Heart left ventricle (tissue), 16 donors: ENCODE measurements at regions not wholly inside any gene's neighbourhood (a gene's known extent, or its start where the extent isn't known, plus 50 kb on each side); places are given as distances from the start of the nearest gene placed in this dataset.
"Not testable (repeated sequence)": the region's sequence is repeated elsewhere in the genome, so short reads cannot be mapped to it uniquely, and the experiment has no call there.

Experiments
- ATAC-seq, 4 donors: fragments of 200-7000 bp; cut with Tn5 transposase; one replicate each; pipeline ENCODE4 v1.9.1; 2020 to 2022; ENCODE audit warnings: moderate library complexity in 4 of 4, mild to moderate bottlenecking in 3 of 4, moderate number of reproducible peaks in 1 of 4
- DNase-seq, 5 donors: peaks; one replicate each; pipeline ENCODE4 v3.0.0-alpha.2; 2020
- H3K27ac ChIP-seq, 12 donors: fragments of 200-600 bp; sonication (generic) in 4 of 12; one replicate each; pipeline versions ENCODE4 v1.5.0 to v1.8.0; 2016 to 2022; ENCODE audit warnings: mild to moderate bottlenecking in 2 of 12
- H3K27me3 ChIP-seq, 9 donors: fragments of 200-600 bp; sonication (generic) in 2 of 9; one replicate each; pipeline versions ENCODE4 v1.5.1 to v1.8.0; 2016 to 2022; ENCODE audit warnings: mild to moderate bottlenecking in 3 of 9
- H3K36me3 ChIP-seq, 9 donors: fragments of 200-600 bp; sonication (generic) in 2 of 9; one replicate each; pipeline versions ENCODE4 v1.5.0 to v1.8.0; 2018 to 2022; ENCODE audit warnings: mild to moderate bottlenecking in 2 of 9
- H3K4me1 ChIP-seq, 12 donors: fragments of 200-600 bp; sonication (generic) in 4 of 12; one replicate each; pipeline versions ENCODE4 v1.5.0 to v1.8.0; 2016 to 2022; ENCODE audit warnings: mild to moderate bottlenecking in 3 of 12
- H3K4me3 ChIP-seq, 12 donors: fragments of 200-600 bp; sonication (generic) in 4 of 12; one replicate each; pipeline versions ENCODE4 v1.5.0 to v1.8.0; 2017 to 2022; ENCODE audit warnings: mild to moderate bottlenecking in 9 of 12, moderate library complexity in 4 of 12
- H3K9me3 ChIP-seq, 12 donors: fragments of 200-600 bp; sonication (generic) in 4 of 12; one replicate each; pipeline versions ENCODE4 v1.5.0 to v1.8.0; 2016 to 2022; ENCODE audit warnings: mild to moderate bottlenecking in 1 of 12
- CTCF ChIP-seq, 12 donors: fragments of 200-600 bp; sonication (generic) in 4 of 12; IDR thresholded peaks; one replicate each; pipeline versions ENCODE4 v1.5.0 to v1.8.0; 2018 to 2022; ENCODE audit warnings: antibody characterized with exemption in 12 of 12, mild to moderate bottlenecking in 5 of 12
- POLR2A ChIP-seq, 2 donors: fragments of 450-650 bp; IDR thresholded peaks; one replicate each; pipeline ENCODE4 v1.6.1; 2017; ENCODE audit warnings: antibody characterized with exemption in 2 of 2, mild to moderate bottlenecking in 2 of 2, moderate library complexity in 2 of 2
- WGBS, 4 donors: extraction: QIAGEN DNeasy Blood & Tissue Kit in 2 of 4; methylation state at CpG; one replicate each; pipeline versions ENCODE4 v1.1.5 to v1.1.7; 2013 to 2018; 5-methylcytosine and 5-hydroxymethylcytosine counted together
- intact Hi-C, 10 donors: fragments of 100-400 bp; cut with DNase I; formaldehyde crosslinking; loops; one replicate each; pipeline versions ENCODE4 v1.11.1 to v1.14.2; 2022
- donor health status: ischemic (EF 13 %, LVEDD 7.1; RV severe dilation, severe dysfunction).
- donor health status: healthy with polysubstance abuse.
- donor health status: DM: no; HTN: yes; CAD: no.
- donor health status: DM: no; HTN: no; CAD: no.
- donor health status: ischemic (EF 25% LVEDD 6.9; RV normal size, moderate dysfunction).
- donor health status: ischemic (EF 25% LVEDD 5.7; RV mildly dilated, moderate dysfunction).
- donor health status: healthy.
- donor health status: DM: yes; HTN: yes; CAD: no.
- donor health status: ischemic (EF 35%, LVEDD 5.7; RV mildly dilated, moderate dysfunction).
- donor health status: nonischemic (EF 11% LVEDD 7.7; RV severe dilation, severe dysfunction).
- donor health status: DM: yes; HTN: yes; CAD: no.
- donor health status: PGD.
- donor health status: ischemic (EF 29% LVEDD 5.4; RV normal size, mild dysfunction).
- donor health status: nonischemic (EF 23%, LVEDD 6.1; RV moderate dilation, normal function).

DNA sequence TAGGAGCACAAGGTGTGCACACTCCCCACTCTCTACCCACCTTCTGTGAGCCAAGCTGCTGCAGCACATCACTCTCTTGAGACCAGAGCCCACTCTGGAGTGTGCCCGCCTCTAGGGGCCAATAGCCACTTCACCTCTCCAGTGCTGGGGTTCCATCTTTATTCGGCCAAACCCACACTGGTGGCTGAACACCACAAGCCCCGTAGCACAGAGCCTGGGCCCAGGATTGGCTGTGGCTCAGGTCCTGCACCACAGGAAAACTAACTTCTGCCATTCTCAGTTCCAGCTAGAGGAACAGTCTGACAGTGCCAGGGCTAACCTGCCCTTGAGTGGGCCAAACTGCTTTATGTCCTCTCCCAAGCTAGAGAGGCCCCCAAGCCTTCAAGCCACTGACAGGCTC is 111.0 kb upstream of the TOX3 start:
- no peak overlapping the region for H3K27ac ChIP-seq
- H3K27me3 ChIP-seq, result no peaks in the 10 kb centered on the region
- no peaks in the 10 kb centered on the region for H3K36me3 ChIP-seq
- ATAC-seq (no peak), DNase-seq (no peak)
- 70 to 86% (median 81%) methylated on average over 3 of the region's 3 CpGs for WGBS, 4 donors
- TF ChIP-seq POLR2A (IDR thresholded peaks at IDR 0.05), result no peak
- TF ChIP-seq CTCF (IDR thresholded peaks at IDR 0.05), result no peak
- intact Hi-C loops, result no loop called here
- no peak overlapping the region for H3K4me3 ChIP-seq
- H3K9me3 ChIP-seq, result peaks cover 0 to 35% (median 12%) of the 10 kb centered on the region in 12 donors
- no peaks in the 10 kb centered on the region for H3K4me1 ChIP-seq

GRCh38 chr16:52655916-52656315 is 109.0 kb upstream of the TOX3 start:
- H3K27ac ChIP-seq, DNase-seq, ATAC-seq, intact Hi-C loops, H3K4me3 ChIP-seq, H3K4me1 ChIP-seq, H3K27me3 ChIP-seq, H3K36me3 ChIP-seq: not testable (repeated sequence)
- WGBS, 4 donors, result 66 to 78% (median 69%) methylated on average over 7 of the region's 7 CpGs
- peaks cover 0 to 21% (median 11%) of the 10 kb centered on the region in 12 donors for H3K9me3 ChIP-seq

GRCh38 chr16:52655156-52655555 is 108.2 kb upstream of the TOX3 start:
- peaks cover 0 to 13% (median 5%) of the 10 kb centered on the region in 12 donors for H3K9me3 ChIP-seq
- H3K4me3 ChIP-seq, DNase-seq, H3K27me3 ChIP-seq, intact Hi-C loops, H3K4me1 ChIP-seq, H3K36me3 ChIP-seq, H3K27ac ChIP-seq, ATAC-seq: not testable (repeated sequence)
- 90 to 95% (median 92%) methylated on average over 17 of the region's 17 CpGs for WGBS, 4 donors

GRCh38 chr16:52652033-52652432 is 105.1 kb upstream of the TOX3 start:
- Histone ChIP-seq H3K4me3 (no peak overlapping the region), H3K9me3 (no peaks in the 10 kb centered on the region), H3K36me3 (no peaks in the 10 kb centered on the region), H3K27me3 (no peaks in the 10 kb centered on the region), H3K4me1 (no peaks in the 10 kb centered on the region), H3K27ac (no peak overlapping the region)
- intact Hi-C loops, result no loop called here
- no peak for TF ChIP-seq POLR2A (IDR thresholded peaks at IDR 0.05)
- no peak for TF ChIP-seq CTCF (IDR thresholded peaks at IDR 0.05)
- no peak for ATAC-seq
- 79 to 87% (median 86%) methylated on average over 4 of the region's 4 CpGs for whole genome bisulfite sequencing, 4 donors
- DNase-seq, result no peak

DNA sequence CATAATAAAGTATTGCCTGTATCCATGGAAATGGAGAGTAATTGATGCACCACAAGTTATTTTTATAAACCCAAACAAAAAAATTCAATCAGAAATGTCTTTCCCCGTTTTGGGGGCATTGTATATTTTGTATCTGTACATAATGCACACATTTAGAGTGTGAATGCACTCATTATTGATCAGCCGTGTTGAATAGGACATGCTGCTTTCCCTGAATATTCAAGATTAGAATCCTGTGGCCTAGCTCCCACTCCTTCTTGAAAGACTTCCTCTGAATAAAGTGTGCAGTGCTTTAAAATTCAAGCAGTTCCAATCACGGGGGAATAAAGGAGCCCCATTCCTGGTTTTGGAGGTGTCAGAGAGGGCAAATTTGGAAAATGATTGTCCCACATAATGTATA is 103.8 kb upstream of the TOX3 start:
- DNase-seq, result no peak
- intact Hi-C loops, result no loop called here
- Histone ChIP-seq H3K4me3 (no peak overlapping the region), H3K36me3 (no peaks in the 10 kb centered on the region), H3K4me1 (no peaks in the 10 kb centered on the region), H3K9me3 (no peaks in the 10 kb centered on the region), H3K27ac (no peak overlapping the region), H3K27me3 (no peaks in the 10 kb centered on the region)
- 66 to 76% (median 70%) methylated on average over 3 of the region's 3 CpGs for WGBS, 4 donors
- no peak for TF ChIP-seq CTCF (IDR thresholded peaks at IDR 0.05)
- no peak for TF ChIP-seq POLR2A (IDR thresholded peaks at IDR 0.05)
- ATAC-seq, result no peak
